Liver (tissue), 8 donors: ENCODE measurements at regions not wholly inside any gene's neighbourhood (a gene's known extent, or its start where the extent isn't known, plus 50 kb on each side); places are given as distances from the start of the nearest gene placed in this dataset.

Source experiments
- DNase-seq: peaks from one replicate; pipeline ENCODE4 v3.0.0-alpha.2; 2017; ENCODE audit warnings: low spot score
- H3K27ac ChIP-seq, 2 donors: one replicate each; pipeline ENCODE4 v1.7.0; 2013; ENCODE audit warnings: inconsistent platforms in 2 of 2, low read length in 2 of 2, control low read depth in 1 of 2, low read depth in 1 of 2, mild to moderate bottlenecking in 1 of 2
- H3K27me3 ChIP-seq, 4 donors: one replicate each; pipeline versions ENCODE4 v1.6.1 to v1.7.0; 2013; ENCODE audit warnings: low read length in 3 of 4, inconsistent platforms in 1 of 4, mild to moderate bottlenecking in 1 of 4, moderate library complexity in 1 of 4; ENCODE audit not compliant: control insufficient read depth in 4 of 4, insufficient read depth in 4 of 4
- H3K36me3 ChIP-seq, 4 donors: one replicate each; pipeline versions ENCODE4 v1.6.1 to v1.7.0; 2013; ENCODE audit warnings: low read length in 3 of 4, mild to moderate bottlenecking in 3 of 4, low read depth in 1 of 4, moderate library complexity in 1 of 4; ENCODE audit not compliant: control insufficient read depth in 4 of 4, insufficient read depth in 3 of 4
- H3K4me1 ChIP-seq, 4 donors: one replicate each; pipeline versions ENCODE4 v1.6.1 to v1.7.0; 2013; ENCODE audit warnings: low read length in 3 of 4, mild to moderate bottlenecking in 3 of 4, moderate library complexity in 1 of 4; ENCODE audit not compliant: control insufficient read depth in 4 of 4, insufficient read depth in 4 of 4
- H3K4me3 ChIP-seq, 3 donors: one replicate each; pipeline versions ENCODE4 v1.6.1 to v1.7.0; 2013; ENCODE audit warnings: low read length in 3 of 3, control low read depth in 1 of 3, low read depth in 1 of 3, mild to moderate bottlenecking in 1 of 3
- H3K9ac ChIP-seq, 2 donors: one replicate each; pipeline ENCODE4 v1.7.0; 2013; ENCODE audit warnings: low read length in 2 of 2, mild to moderate bottlenecking in 2 of 2, moderate library complexity in 2 of 2, control low read depth in 1 of 2, low read depth in 1 of 2
- H3K9me3 ChIP-seq, 4 donors: one replicate each; pipeline versions ENCODE4 v1.6.1 to v1.7.0; 2013; ENCODE audit warnings: low read length in 3 of 4; ENCODE audit not compliant: control insufficient read depth in 4 of 4
- ATF3 ChIP-seq: IDR thresholded peaks from 2 replicates; pipeline ENCODE4 v1.6.1; 2016; ENCODE audit warnings: antibody characterized with exemption
- CTCF ChIP-seq: fragments of 150-350 bp; IDR thresholded peaks from 2 replicates; pipeline ENCODE4 v1.5.1; 2017; ENCODE audit warnings: improper control_type of control experiment, low read depth, low read length; ENCODE audit not compliant: missing input control
- EGR1 ChIP-seq, 2 donors: IDR thresholded peaks; 2 replicates each; pipeline ENCODE4 v1.6.1; 2016 to 2018; ENCODE audit warnings: antibody characterized with exemption in 2 of 2, low read depth in 2 of 2
- FOXA2 ChIP-seq: IDR thresholded peaks from 2 replicates; pipeline ENCODE4 v1.6.1; 2016; ENCODE audit warnings: antibody characterized with exemption
- GABPA ChIP-seq, 2 donors: IDR thresholded peaks in 1 of 2; conservative IDR thresholded peaks in 1 of 2; 2 replicates each; pipeline ENCODE4 v1.6.1; 2016; ENCODE audit warnings: antibody characterized with exemption in 2 of 2, mild to moderate bottlenecking in 1 of 2, moderate library complexity in 1 of 2
- HNF4G ChIP-seq: IDR thresholded peaks from 2 replicates; pipeline ENCODE4 v1.6.1; 2016; ENCODE audit warnings: antibody characterized with exemption
- MAX ChIP-seq: IDR thresholded peaks from 2 replicates; pipeline ENCODE4 v1.6.1; 2016; ENCODE audit warnings: antibody characterized with exemption
- REST ChIP-seq: IDR thresholded peaks from 2 replicates; pipeline ENCODE4 v1.6.1; 2016; ENCODE audit warnings: antibody characterized with exemption, mild to moderate bottlenecking
- RXRA ChIP-seq, 2 donors: IDR thresholded peaks; 2 replicates each; pipeline ENCODE4 v1.6.1; 2017 to 2018; ENCODE audit warnings: antibody characterized with exemption in 2 of 2, mild to moderate bottlenecking in 1 of 2
- TAF1 ChIP-seq: conservative IDR thresholded peaks from 2 replicates; pipeline ENCODE4 v1.6.1; 2016; ENCODE audit warnings: antibody characterized with exemption, mild to moderate bottlenecking
- YY1 ChIP-seq: IDR thresholded peaks from 2 replicates; pipeline ENCODE4 v1.6.1; 2016; ENCODE audit warnings: antibody characterized with exemption, mild to moderate bottlenecking
- WGBS: extraction: QIAGEN DNeasy Blood & Tissue Kit; methylation state at CpG from one replicate; pipeline ENCODE4 v1.1.7; 2013; 5-methylcytosine and 5-hydroxymethylcytosine counted together
- donor health status: healthy.
- donor health status: healthy.
- donor health status: healthy.
- donor health status: healthy.
- donor health status: healthy.

- Histone ChIP-seq H3K4me3 (no peak overlapping the region), H3K9me3 (no peaks in the 10 kb centered on the region), H3K9ac (no peak overlapping the region), H3K27ac (no peak overlapping the region), H3K27me3 (peaks cover 0 to 2% (median 0%) of the 10 kb centered on the region in 4 donors), H3K4me1 (no peaks in the 10 kb centered on the region), H3K36me3 (no peaks in the 10 kb centered on the region)
- no peak for TF ChIP-seq TAF1
- no peak for TF ChIP-seq HNF4G
- TF ChIP-seq REST = no peak
- TF ChIP-seq RXRA (IDR thresholded peaks at IDR 0.05) = no peak
- TF ChIP-seq ATF3 = no peak
- TF ChIP-seq YY1 = no peak
- no peak for TF ChIP-seq EGR1 (IDR thresholded peaks at IDR 0.05; ENCODE audit: low read depth in 2 of 2)
- no peak for TF ChIP-seq MAX
- no peak for TF ChIP-seq CTCF
- WGBS = 71% methylated on average over 36 of the region's 36 CpGs
- DNase-seq = no peak
Observed at GRCh38 chr4:1533501-1534064, 127.3 kb upstream of the NKX1-1 start.

- no peak for DNase-seq
- Histone ChIP-seq H3K36me3 (no peaks in the 10 kb centered on the region), H3K9me3 (no peaks in the 10 kb centered on the region), H3K9ac (no peak overlapping the region), H3K4me3 (no peak overlapping the region), H3K27me3 (peaks cover 0 to 2% (median 0%) of the 10 kb centered on the region in 4 donors), H3K4me1 (no peaks in the 10 kb centered on the region), H3K27ac (no peak overlapping the region)
- TF ChIP-seq FOXA2 (no peak), GABPA (IDR thresholded peaks at IDR 0.05 in 1 of 2, conservative IDR thresholded peaks at IDR 0.05 in 1 of 2) (no peak)
- 93% methylated on average over 44 of the region's 44 CpGs for WGBS
Observed at GRCh38 chr4:1532549-1533395, 126.5 kb upstream of the NKX1-1 start.
